ENCODE measurements at regions not wholly inside any gene's neighbourhood (a gene's known extent, or its start where the extent isn't known, plus 50 kb on each side); places are given as distances from the start of the nearest gene placed in this dataset.

DNA sequence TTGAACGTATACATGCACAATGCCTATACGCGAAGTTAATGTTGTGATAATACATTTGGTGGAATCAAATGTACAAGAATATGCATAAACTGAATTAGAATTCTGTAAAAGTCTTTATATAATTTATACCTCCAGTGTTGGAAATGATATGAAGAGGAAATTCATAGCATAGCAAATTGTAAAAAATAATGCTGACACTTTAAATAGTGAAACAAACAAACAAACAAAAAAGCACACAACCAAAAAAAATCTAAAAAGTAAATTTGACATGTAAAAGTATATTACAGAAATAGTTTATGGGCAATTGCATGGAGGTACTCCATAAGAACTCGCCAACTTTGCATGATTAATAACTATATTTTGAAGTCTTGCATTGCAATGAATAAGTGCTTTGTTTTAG, 780.9 kb downstream of the TBC1D32 start:
- Histone ChIP-seq H3K9me2 (no peaks in the 10 kb centered on the region), H3K4me2 (no peak overlapping the region), H3K36me3 (replicated peaks in 1 of 2; ENCODE audit: control insufficient read depth in 1 of 2, insufficient read depth in 2 of 2, low read length in 1 of 2) (no peaks in the 10 kb centered on the region), H3K27me3 (ENCODE audit: insufficient read depth) (no peaks in the 10 kb centered on the region), H3K27ac (ENCODE audit: low read depth in 2 of 2, low read length in 1 of 2) (no peak overlapping the region), H3K9me3 (no peaks in the 10 kb centered on the region), H2AFZ (ENCODE audit: low read depth) (no peak overlapping the region), H3K79me2 (ENCODE audit: insufficient read depth) (no peaks in the 10 kb centered on the region), H3F3A (replicated peaks; ENCODE audit: insufficient read depth) (no peaks in the 10 kb centered on the region), H3K4me1 (ENCODE audit: control insufficient read depth in 1 of 2, insufficient read depth in 2 of 2, low read depth in 1 of 2, low read length in 1 of 2) (no peaks in the 10 kb centered on the region), H3K4me3 (ENCODE audit: low read depth in 2 of 2, low read length in 1 of 2) (no peak overlapping the region), H3K9ac (no peak overlapping the region), H4K20me1 (ENCODE audit: insufficient read depth) (no peaks in the 10 kb centered on the region)
- ChIA-PET POLR2A (no interaction called here), CTCF (no interaction called here)
- DNase-seq: no peak
- WGBS (ENCODE audit: low lambda C conversion rate): 71% methylated on average over 4 of the region's 4 CpGs
- TF ChIP-seq MEF2A (IDR thresholded peaks at IDR 0.05; ENCODE audit: borderline replicate concordance, low read depth) (no peak), MXI1 (IDR thresholded peaks at IDR 0.05; ENCODE audit: low read depth, low read length) (no peak), EP300 (IDR thresholded peaks at IDR 0.05; ENCODE audit: borderline replicate concordance in 1 of 2, low read depth in 1 of 2, low read length in 1 of 2) (no peak), FOSL2 (IDR thresholded peaks at IDR 0.05; ENCODE audit: borderline replicate concordance, low read depth) (no peak), CHD2 (IDR thresholded peaks at IDR 0.05; ENCODE audit: low read length, partially characterized antibody) (no peak), RAD21 (IDR thresholded peaks at IDR 0.05; ENCODE audit: low read length) (no peak), ELF1 (IDR thresholded peaks at IDR 0.05) (no peak), GATA2 (CRISPR knock-in tag; IDR thresholded peaks at IDR 0.05) (no peak), RCOR1 (IDR thresholded peaks at IDR 0.05; ENCODE audit: low read length) (no peak), FOXM1 (IDR thresholded peaks at IDR 0.05; ENCODE audit: low read depth) (no peak), NRF1 (IDR thresholded peaks at IDR 0.05; ENCODE audit: low read depth, low read length) (no peak), RXRA (IDR thresholded peaks at IDR 0.05; ENCODE audit: borderline replicate concordance, low read depth) (no peak)
- TF ChIP-seq, protein P1, sequence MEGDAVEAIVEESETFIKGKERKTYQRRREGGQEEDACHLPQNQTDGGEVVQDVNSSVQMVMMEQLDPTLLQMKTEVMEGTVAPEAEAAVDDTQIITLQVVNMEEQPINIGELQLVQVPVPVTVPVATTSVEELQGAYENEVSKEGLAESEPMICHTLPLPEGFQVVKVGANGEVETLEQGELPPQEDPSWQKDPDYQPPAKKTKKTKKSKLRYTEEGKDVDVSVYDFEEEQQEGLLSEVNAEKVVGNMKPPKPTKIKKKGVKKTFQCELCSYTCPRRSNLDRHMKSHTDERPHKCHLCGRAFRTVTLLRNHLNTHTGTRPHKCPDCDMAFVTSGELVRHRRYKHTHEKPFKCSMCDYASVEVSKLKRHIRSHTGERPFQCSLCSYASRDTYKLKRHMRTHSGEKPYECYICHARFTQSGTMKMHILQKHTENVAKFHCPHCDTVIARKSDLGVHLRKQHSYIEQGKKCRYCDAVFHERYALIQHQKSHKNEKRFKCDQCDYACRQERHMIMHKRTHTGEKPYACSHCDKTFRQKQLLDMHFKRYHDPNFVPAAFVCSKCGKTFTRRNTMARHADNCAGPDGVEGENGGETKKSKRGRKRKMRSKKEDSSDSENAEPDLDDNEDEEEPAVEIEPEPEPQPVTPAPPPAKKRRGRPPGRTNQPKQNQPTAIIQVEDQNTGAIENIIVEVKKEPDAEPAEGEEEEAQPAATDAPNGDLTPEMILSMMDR (IDR thresholded peaks at IDR 0.05): no peak
- TF ChIP-seq, protein P2, sequence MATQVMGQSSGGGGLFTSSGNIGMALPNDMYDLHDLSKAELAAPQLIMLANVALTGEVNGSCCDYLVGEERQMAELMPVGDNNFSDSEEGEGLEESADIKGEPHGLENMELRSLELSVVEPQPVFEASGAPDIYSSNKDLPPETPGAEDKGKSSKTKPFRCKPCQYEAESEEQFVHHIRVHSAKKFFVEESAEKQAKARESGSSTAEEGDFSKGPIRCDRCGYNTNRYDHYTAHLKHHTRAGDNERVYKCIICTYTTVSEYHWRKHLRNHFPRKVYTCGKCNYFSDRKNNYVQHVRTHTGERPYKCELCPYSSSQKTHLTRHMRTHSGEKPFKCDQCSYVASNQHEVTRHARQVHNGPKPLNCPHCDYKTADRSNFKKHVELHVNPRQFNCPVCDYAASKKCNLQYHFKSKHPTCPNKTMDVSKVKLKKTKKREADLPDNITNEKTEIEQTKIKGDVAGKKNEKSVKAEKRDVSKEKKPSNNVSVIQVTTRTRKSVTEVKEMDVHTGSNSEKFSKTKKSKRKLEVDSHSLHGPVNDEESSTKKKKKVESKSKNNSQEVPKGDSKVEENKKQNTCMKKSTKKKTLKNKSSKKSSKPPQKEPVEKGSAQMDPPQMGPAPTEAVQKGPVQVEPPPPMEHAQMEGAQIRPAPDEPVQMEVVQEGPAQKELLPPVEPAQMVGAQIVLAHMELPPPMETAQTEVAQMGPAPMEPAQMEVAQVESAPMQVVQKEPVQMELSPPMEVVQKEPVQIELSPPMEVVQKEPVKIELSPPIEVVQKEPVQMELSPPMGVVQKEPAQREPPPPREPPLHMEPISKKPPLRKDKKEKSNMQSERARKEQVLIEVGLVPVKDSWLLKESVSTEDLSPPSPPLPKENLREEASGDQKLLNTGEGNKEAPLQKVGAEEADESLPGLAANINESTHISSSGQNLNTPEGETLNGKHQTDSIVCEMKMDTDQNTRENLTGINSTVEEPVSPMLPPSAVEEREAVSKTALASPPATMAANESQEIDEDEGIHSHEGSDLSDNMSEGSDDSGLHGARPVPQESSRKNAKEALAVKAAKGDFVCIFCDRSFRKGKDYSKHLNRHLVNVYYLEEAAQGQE (IDR thresholded peaks at IDR 0.05; ENCODE audit: low read depth, low read length): no peak

DNA sequence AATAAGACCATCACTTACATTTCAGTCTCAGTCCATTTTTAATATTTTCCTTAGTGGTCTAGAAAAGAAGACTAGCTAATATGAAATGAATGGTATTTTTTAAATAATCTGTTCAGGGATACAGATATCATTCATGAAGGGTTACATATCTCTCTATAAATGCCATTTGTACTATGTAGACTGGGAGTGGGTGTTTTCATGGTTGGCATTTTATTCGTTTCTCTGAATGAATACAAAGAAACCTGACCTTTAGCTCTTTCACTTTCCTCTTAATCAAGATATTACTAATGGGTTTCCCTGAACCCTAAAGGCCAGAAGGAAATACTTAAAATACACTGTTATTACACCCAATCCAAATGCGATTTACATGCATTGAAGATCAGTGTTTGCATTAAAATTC, 788.9 kb downstream of the TBC1D32 start:
- ChIA-PET CTCF (no interaction called here), POLR2A (no interaction called here)
- Histone ChIP-seq H3K36me3 (replicated peaks in 1 of 2; ENCODE audit: control insufficient read depth in 1 of 2, insufficient read depth in 2 of 2, low read length in 1 of 2) (no peaks in the 10 kb centered on the region), H3K4me3 (ENCODE audit: low read depth in 2 of 2, low read length in 1 of 2) (no peak overlapping the region), H3K27me3 (ENCODE audit: insufficient read depth) (no peaks in the 10 kb centered on the region), H3K27ac (ENCODE audit: low read depth in 2 of 2, low read length in 1 of 2) (no peak overlapping the region), H3K9me2 (no peaks in the 10 kb centered on the region), H3K9me3 (no peaks in the 10 kb centered on the region), H3K9ac (no peak overlapping the region), H3K4me1 (ENCODE audit: control insufficient read depth in 1 of 2, insufficient read depth in 2 of 2, low read depth in 1 of 2, low read length in 1 of 2) (no peaks in the 10 kb centered on the region), H2AFZ (ENCODE audit: low read depth) (no peak overlapping the region), H3F3A (replicated peaks; ENCODE audit: insufficient read depth) (no peaks in the 10 kb centered on the region), H4K20me1 (ENCODE audit: insufficient read depth) (no peaks in the 10 kb centered on the region), H3K4me2 (no peak overlapping the region), H3K79me2 (ENCODE audit: insufficient read depth) (no peaks in the 10 kb centered on the region)
- WGBS (ENCODE audit: low lambda C conversion rate): 16% methylated on average over 2 of the region's 2 CpGs
- DNase-seq: no peak
- TF ChIP-seq YY1 (IDR thresholded peaks at IDR 0.05; ENCODE audit: low read depth) (no peak), GABPA (IDR thresholded peaks at IDR 0.05; ENCODE audit: low read depth) (no peak), FOSL2 (IDR thresholded peaks at IDR 0.05; ENCODE audit: borderline replicate concordance, low read depth) (no peak), FOXJ3 (CRISPR knock-in tag; IDR thresholded peaks at IDR 0.05) (no peak), TAF1 (IDR thresholded peaks at IDR 0.05; ENCODE audit: borderline replicate concordance, low read depth, low read length) (no peak), FOXM1 (IDR thresholded peaks at IDR 0.05; ENCODE audit: low read depth) (no peak), SMC3 (IDR thresholded peaks at IDR 0.05; ENCODE audit: low read depth, low read length) (no peak), TCF12 (IDR thresholded peaks at IDR 0.05) (no peak)
- TF ChIP-seq, protein P2 (IDR thresholded peaks at IDR 0.05; ENCODE audit: low read depth, low read length): no peak
